H9 (cell line): ENCODE measurements at regions not wholly inside any gene's neighbourhood (a gene's known extent, or its start where the extent isn't known, plus 50 kb on each side); places are given as distances from the start of the nearest gene placed in this dataset.

Experiments
- DNase-seq: peaks from one replicate; pipeline ENCODE4 v3.0.0-alpha.2; 2017
- H2AFZ ChIP-seq: one replicate; pipeline ENCODE4 v1.6.1; 2013; ENCODE audit warnings: mild to moderate bottlenecking, low read length, control low read depth, moderate library complexity
- H2AK5ac ChIP-seq: 2 replicates; pipeline ENCODE4 v1.6.1; 2013; ENCODE audit warnings: low read length, control low read depth, mixed read lengths; ENCODE audit not compliant: insufficient read length
- H2BK120ac ChIP-seq: one replicate; pipeline ENCODE4 v1.6.1; 2013; ENCODE audit warnings: low read depth, mild to moderate bottlenecking, low read length, control low read depth, inconsistent platforms; ENCODE audit not compliant: poor library complexity, severe bottlenecking
- H2BK12ac ChIP-seq: 2 replicates; pipeline ENCODE4 v1.6.1; 2013; ENCODE audit warnings: low read length, control low read depth, mixed read lengths, low read depth; ENCODE audit not compliant: insufficient read length
- H2BK15ac ChIP-seq: 2 replicates; pipeline ENCODE4 v1.6.1; 2013; ENCODE audit warnings: low read depth, low read length, control low read depth
- H2BK20ac ChIP-seq: one replicate; pipeline ENCODE4 v1.6.1; 2013; ENCODE audit warnings: low read depth, mild to moderate bottlenecking, low read length, control low read depth, inconsistent platforms; ENCODE audit not compliant: poor library complexity, severe bottlenecking
- H2BK5ac ChIP-seq: 2 replicates; pipeline ENCODE4 v1.6.1; 2013; ENCODE audit warnings: low read length, control low read depth, mixed read lengths; ENCODE audit not compliant: insufficient read length
- H3K14ac ChIP-seq: 2 replicates; pipeline ENCODE4 v1.6.1; 2013; ENCODE audit warnings: low read length, control low read depth; ENCODE audit not compliant: insufficient read depth
- H3K18ac ChIP-seq: 2 replicates; pipeline ENCODE4 v1.6.1; 2013; ENCODE audit warnings: low read depth, mild to moderate bottlenecking, mixed read lengths, low read length, control low read depth; ENCODE audit not compliant: insufficient read length
- H3K23ac ChIP-seq: 2 replicates; pipeline ENCODE4 v1.6.1; 2013; ENCODE audit warnings: low read length, control low read depth, mixed read lengths, low read depth; ENCODE audit not compliant: insufficient read length
- H3K23me2 ChIP-seq: 2 replicates; pipeline ENCODE4 v1.6.1; 2013; ENCODE audit warnings: low read depth, mild to moderate bottlenecking, mixed read lengths, low read length, control low read depth; ENCODE audit not compliant: insufficient read length, poor library complexity, severe bottlenecking
- H3K27ac ChIP-seq: 2 replicates; pipeline ENCODE4 v1.5.1; 2013; ENCODE audit warnings: low read length, control low read depth, mixed read lengths, low read depth; ENCODE audit not compliant: insufficient read length
- H3K27me3 ChIP-seq: 2 replicates; pipeline ENCODE4 v1.6.1; 2013; ENCODE audit warnings: low read length, control low read depth, inconsistent platforms; ENCODE audit not compliant: insufficient read depth
- H3K4ac ChIP-seq: 2 replicates; pipeline ENCODE4 v1.6.1; 2013; ENCODE audit warnings: low read depth, mild to moderate bottlenecking, control low read depth, inconsistent platforms, low read length, moderate library complexity
- H3K4me1 ChIP-seq: 2 replicates; pipeline ENCODE4 v1.6.1; 2013; ENCODE audit warnings: low read length, control low read depth, inconsistent platforms; ENCODE audit not compliant: insufficient read depth
- H3K4me2 ChIP-seq: 2 replicates; pipeline ENCODE4 v1.6.1; 2013; ENCODE audit warnings: low read length, control low read depth, mixed read lengths; ENCODE audit not compliant: insufficient read length, insufficient read depth
- H3K56ac ChIP-seq: 2 replicates; pipeline ENCODE4 v1.6.1; 2013; ENCODE audit warnings: low read depth, mild to moderate bottlenecking, mixed read lengths, low read length, control low read depth; ENCODE audit not compliant: insufficient read length
- H3K79me1 ChIP-seq: 2 replicates; pipeline ENCODE4 v1.6.1; 2013; ENCODE audit warnings: low read depth, mild to moderate bottlenecking, moderate library complexity, low read length, control low read depth, inconsistent platforms; ENCODE audit not compliant: insufficient read depth, poor library complexity, severe bottlenecking
- H3K79me2 ChIP-seq: 2 replicates; pipeline ENCODE4 v1.6.1; 2013; ENCODE audit warnings: low read length, control low read depth, inconsistent platforms; ENCODE audit not compliant: insufficient read depth
- H3K9ac ChIP-seq: 2 replicates; pipeline ENCODE4 v1.6.1; 2013; ENCODE audit warnings: low read length, control low read depth, mixed read lengths; ENCODE audit not compliant: insufficient read length; ENCODE audit errors: extremely low read depth
- H3K9me3 ChIP-seq: one replicate; pipeline ENCODE4 v1.6.1; 2013; ENCODE audit warnings: low read depth, low read length, inconsistent platforms; ENCODE audit not compliant: control insufficient read depth
- H3T11ph ChIP-seq: one replicate; pipeline ENCODE4 v1.6.1; 2013; ENCODE audit warnings: mild to moderate bottlenecking, low read length, control low read depth, inconsistent platforms
- H4K20me1 ChIP-seq: one replicate; pipeline ENCODE4 v1.6.1; 2013; ENCODE audit not compliant: control insufficient read depth, insufficient read length, insufficient read depth
- H4K5ac ChIP-seq: 2 replicates; pipeline ENCODE4 v1.6.1; 2013; ENCODE audit warnings: low read depth, mild to moderate bottlenecking, mixed read lengths, low read length, control low read depth; ENCODE audit not compliant: insufficient read length
- H4K8ac ChIP-seq: replicated peaks from 2 replicates; pipeline ENCODE4 v1.6.1; 2013; ENCODE audit warnings: low read length, control low read depth, mixed read lengths, low read depth; ENCODE audit not compliant: insufficient read length
- H4K91ac ChIP-seq: 2 replicates; pipeline ENCODE4 v1.6.1; 2013; ENCODE audit warnings: low read depth, mild to moderate bottlenecking, moderate library complexity, mixed read lengths, low read length, control low read depth; ENCODE audit not compliant: insufficient read length
- H3K27ac Mint-ChIP-seq, 3 experiments: 2 replicates in 2 of 3; 3 replicates in 1 of 3; pipeline ENCODE4 v1.8.0; 2020 to 2021; ENCODE audit warnings: mixed read lengths in 3 of 3, mild to moderate bottlenecking in 1 of 3, moderate library complexity in 1 of 3
- H3K27me3 Mint-ChIP-seq: 2 replicates; pipeline ENCODE4 v1.8.0; 2021; ENCODE audit warnings: low read depth, mild to moderate bottlenecking, moderate library complexity, mixed read lengths
- H3K36me3 Mint-ChIP-seq, 3 experiments: 2 replicates in 2 of 3; 3 replicates in 1 of 3; pipeline ENCODE4 v1.8.0; 2020 to 2021; ENCODE audit warnings: low read depth in 3 of 3, mixed read lengths in 3 of 3; ENCODE audit not compliant: insufficient read depth in 1 of 3
- H3K4me1 Mint-ChIP-seq, 2 experiments: 2 replicates each; pipeline ENCODE4 v1.8.0; 2020; ENCODE audit warnings: mixed read lengths in 2 of 2
- H3K4me3 Mint-ChIP-seq, 2 experiments: 2 replicates in 1 of 2; 3 replicates in 1 of 2; pipeline ENCODE4 v1.8.0; 2020 to 2021; ENCODE audit warnings: mild to moderate bottlenecking in 2 of 2, mixed read lengths in 2 of 2, moderate library complexity in 1 of 2
- H3K9me3 Mint-ChIP-seq, 2 experiments: 2 replicates in 1 of 2; 3 replicates in 1 of 2; pipeline ENCODE4 v1.8.0; 2020; ENCODE audit warnings: mild to moderate bottlenecking in 2 of 2, mixed read lengths in 2 of 2, moderate library complexity in 1 of 2
- CTCF ChIP-seq: fragments of 200-600 bp; sonication (generic); conservative IDR thresholded peaks from 3 replicates; pipeline ENCODE4 v1.8.0; 2021; ENCODE audit warnings: antibody characterized with exemption, mild to moderate bottlenecking
- WGBS: extraction: QIAGEN DNeasy Blood & Tissue Kit; methylation state at CpG from one replicate; pipeline ENCODE4 v1.1.7; 2013; ENCODE audit warnings: missing lambda C conversion rate, low lambda C conversion rate, mixed read lengths; ENCODE audit not compliant: insufficient read length; ENCODE audit errors: extremely low coverage; 5-methylcytosine and 5-hydroxymethylcytosine counted together

DNA sequence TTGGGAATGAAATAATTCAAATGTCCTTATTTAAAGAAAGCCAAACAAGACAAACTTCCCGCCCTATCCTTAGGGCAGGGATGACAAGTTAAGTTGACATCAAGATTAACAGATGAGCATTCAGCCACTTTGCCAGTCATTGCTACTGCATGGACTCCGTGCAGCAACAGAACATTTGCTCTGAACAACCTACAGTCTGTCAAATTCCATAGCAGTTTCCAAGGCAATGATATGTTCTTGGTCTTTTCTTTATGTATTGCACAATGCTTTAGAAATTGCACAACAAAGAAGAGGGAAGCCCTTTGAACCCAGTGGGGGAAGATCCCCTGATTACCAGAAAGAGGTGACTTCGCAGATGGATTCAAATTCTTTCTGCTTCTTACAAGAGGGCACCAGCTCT lies 269.8 kb downstream of the BCAT1 start:
- Histone ChIP-seq H4K8ac (no peak overlapping the region), H2AFZ (no peak overlapping the region), H3K23me2 (no peaks in the 10 kb centered on the region), H4K20me1 (no peaks in the 10 kb centered on the region), H2BK15ac (no peak overlapping the region), H4K91ac (no peak overlapping the region), H3K27me3 (no peaks in the 10 kb centered on the region), H2BK12ac (no peak overlapping the region), H3K9ac (no peak overlapping the region), H2BK5ac (no peak overlapping the region), H3K23ac (no peak overlapping the region), H3K4me1 (no peaks in the 10 kb centered on the region), H3T11ph (no peak overlapping the region), H3K18ac (no peak overlapping the region), H3K14ac (no peak overlapping the region), H3K9me3 (no peaks in the 10 kb centered on the region), H3K27ac (no peak overlapping the region), H3K79me1 (no peaks in the 10 kb centered on the region), H2BK20ac (no peak overlapping the region), H3K79me2 (no peaks in the 10 kb centered on the region), H4K5ac (no peak overlapping the region), H3K56ac (no peak overlapping the region), H2AK5ac (no peak overlapping the region), H2BK120ac (no peak overlapping the region), H3K4ac (no peak overlapping the region), H3K4me2 (no peak overlapping the region)
- H3K27me3 Mint-ChIP-seq = no peaks in the 10 kb centered on the region
- no peak overlapping the region for H3K27ac Mint-ChIP-seq
- H3K36me3 Mint-ChIP-seq = peaks cover 0 to 6% (median 0%) of the 10 kb centered on the region in 3 experiments; a peak in 2 of 7 replicates
- peaks cover 0 to 8% of the 10 kb centered on the region in 2 experiments; a peak in 3 of 5 replicates for H3K9me3 Mint-ChIP-seq
- WGBS = no CpG with 5 or more reads among the region's 3 CpGs
- no peak overlapping the region for H3K4me3 Mint-ChIP-seq
- no peak for DNase-seq
- no peak for TF ChIP-seq CTCF
- H3K4me1 Mint-ChIP-seq = peaks cover 7 to 8% of the 10 kb centered on the region in 2 experiments
